ENCODE measurements at regions not wholly inside any gene's neighbourhood (a gene's known extent, or its start where the extent isn't known, plus 50 kb on each side); places are given as distances from the start of the nearest gene placed in this dataset.

GRCh38 chr22:48340727-48341709, 1486.7 kb downstream of the BRD1 start:
- no peak for DNase-seq

GRCh38 chr22:48340191-48340590, 1487.5 kb downstream of the BRD1 start:
- no peak for DNase-seq

- DNase-seq = no peak
Observed at GRCh38 chr22:48338793-48339705, 1488.6 kb downstream of the BRD1 start.

- no peak for DNase-seq
Observed at GRCh38 chr22:48337957-48338792, 1489.5 kb downstream of the BRD1 start.

GRCh38 chr22:48336339-48337060, 1491.2 kb downstream of the BRD1 start:
- no peak for DNase-seq

- no peak for DNase-seq
Observed at GRCh38 chr22:48335442-48336139, 1492.1 kb downstream of the BRD1 start.

- no peak for DNase-seq
Observed at GRCh38 chr22:48334971-48335370, 1492.7 kb downstream of the BRD1 start.

GRCh38 chr22:48333816-48334735, 1493.6 kb downstream of the BRD1 start:
- DNase-seq = no peak

GRCh38 chr22:48333323-48333763, 1494.3 kb downstream of the BRD1 start:
- DNase-seq = no peak

- no peak for DNase-seq
Observed at GRCh38 chr22:48332438-48333322, 1495.0 kb downstream of the BRD1 start.

GRCh38 chr22:48331691-48332220, 1495.9 kb downstream of the BRD1 start:
- DNase-seq = no peak

- DNase-seq = no peak
Observed at GRCh38 chr22:48331266-48331665, 1496.4 kb downstream of the BRD1 start.

- DNase-seq = no peak
Observed at GRCh38 chr22:48327721-48328120, 1500.0 kb downstream of the BRD1 start.

GRCh38 chr22:48323746-48324145, 1503.9 kb downstream of the BRD1 start:
- DNase-seq = no peak

- no peak for DNase-seq
Observed at GRCh38 chr22:48322907-48323306, 1504.8 kb downstream of the BRD1 start.

- DNase-seq = no peak
Observed at GRCh38 chr22:48321986-48322545, 1505.6 kb downstream of the BRD1 start.

- DNase-seq = no peak
Observed at GRCh38 chr22:48320683-48321451, 1506.8 kb downstream of the BRD1 start.

Measured in skin of body (tissue), 1 donor.